ENCODE measurements at regions not wholly inside any gene's neighbourhood (a gene's known extent, or its start where the extent isn't known, plus 50 kb on each side); places are given as distances from the start of the nearest gene placed in this dataset.

DNA sequence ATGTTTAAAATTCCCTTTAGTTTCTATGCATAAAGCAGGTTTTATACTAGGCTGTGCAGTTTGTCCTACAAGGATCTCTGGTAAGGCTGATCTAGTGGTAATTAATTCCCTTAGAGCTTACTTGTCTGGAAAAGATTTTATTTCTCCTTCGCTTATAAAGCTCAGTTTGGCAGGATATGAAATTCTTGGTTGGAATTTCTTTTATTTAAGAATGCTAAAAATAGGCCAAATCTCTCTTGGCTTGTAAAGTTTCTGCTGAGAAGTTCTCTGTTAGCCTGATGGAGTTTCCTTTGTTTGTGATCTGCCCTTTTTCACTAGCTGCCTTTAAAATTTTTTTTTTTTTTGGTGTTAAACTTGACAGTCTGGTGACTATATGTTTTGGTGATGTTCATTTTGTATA is 237.1 kb upstream of the TLE4 start:
- no peak for DNase-seq
- TF ChIP-seq, protein P1, sequence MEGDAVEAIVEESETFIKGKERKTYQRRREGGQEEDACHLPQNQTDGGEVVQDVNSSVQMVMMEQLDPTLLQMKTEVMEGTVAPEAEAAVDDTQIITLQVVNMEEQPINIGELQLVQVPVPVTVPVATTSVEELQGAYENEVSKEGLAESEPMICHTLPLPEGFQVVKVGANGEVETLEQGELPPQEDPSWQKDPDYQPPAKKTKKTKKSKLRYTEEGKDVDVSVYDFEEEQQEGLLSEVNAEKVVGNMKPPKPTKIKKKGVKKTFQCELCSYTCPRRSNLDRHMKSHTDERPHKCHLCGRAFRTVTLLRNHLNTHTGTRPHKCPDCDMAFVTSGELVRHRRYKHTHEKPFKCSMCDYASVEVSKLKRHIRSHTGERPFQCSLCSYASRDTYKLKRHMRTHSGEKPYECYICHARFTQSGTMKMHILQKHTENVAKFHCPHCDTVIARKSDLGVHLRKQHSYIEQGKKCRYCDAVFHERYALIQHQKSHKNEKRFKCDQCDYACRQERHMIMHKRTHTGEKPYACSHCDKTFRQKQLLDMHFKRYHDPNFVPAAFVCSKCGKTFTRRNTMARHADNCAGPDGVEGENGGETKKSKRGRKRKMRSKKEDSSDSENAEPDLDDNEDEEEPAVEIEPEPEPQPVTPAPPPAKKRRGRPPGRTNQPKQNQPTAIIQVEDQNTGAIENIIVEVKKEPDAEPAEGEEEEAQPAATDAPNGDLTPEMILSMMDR (IDR thresholded peaks at IDR 0.05), result no peak
- no peak for TF ChIP-seq POLR2A (IDR thresholded peaks at IDR 0.05)
- Histone ChIP-seq H3K4me3 (replicated peaks in 1 of 3) (no peak overlapping the region), H3K27ac (no peak overlapping the region), H3K9me3 (no peaks in the 10 kb centered on the region), H3K4me1 (no peaks in the 10 kb centered on the region), H3K27me3 (no peaks in the 10 kb centered on the region), H3K36me3 (no peaks in the 10 kb centered on the region)
- 65 to 78% methylated on average over 1 of the region's 1 CpG for WGBS, 2 donors
- intact Hi-C loops (cut with DNase I), result no loop called here

DNA sequence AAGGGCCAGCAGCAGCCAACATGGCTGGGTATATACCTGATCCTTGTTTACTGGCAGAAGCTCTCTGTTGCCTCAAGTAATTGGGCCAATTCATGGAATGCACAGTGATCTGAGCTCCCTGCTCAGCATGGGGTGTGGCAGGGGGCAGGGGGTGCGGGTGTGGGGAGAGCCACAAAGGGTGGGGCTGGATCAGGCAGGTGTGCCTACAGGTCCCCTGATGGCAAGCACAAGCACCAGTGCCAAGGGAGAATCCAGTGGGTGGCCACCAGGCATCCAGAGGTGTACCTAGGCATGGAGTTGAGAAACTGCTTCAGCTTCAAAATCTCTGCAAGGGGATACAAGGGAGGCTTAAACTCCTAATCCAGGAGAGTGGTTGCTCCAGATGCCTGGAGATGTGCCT is 235.8 kb upstream of the TLE4 start:
- intact Hi-C loops (cut with DNase I), result no loop called here

DNA sequence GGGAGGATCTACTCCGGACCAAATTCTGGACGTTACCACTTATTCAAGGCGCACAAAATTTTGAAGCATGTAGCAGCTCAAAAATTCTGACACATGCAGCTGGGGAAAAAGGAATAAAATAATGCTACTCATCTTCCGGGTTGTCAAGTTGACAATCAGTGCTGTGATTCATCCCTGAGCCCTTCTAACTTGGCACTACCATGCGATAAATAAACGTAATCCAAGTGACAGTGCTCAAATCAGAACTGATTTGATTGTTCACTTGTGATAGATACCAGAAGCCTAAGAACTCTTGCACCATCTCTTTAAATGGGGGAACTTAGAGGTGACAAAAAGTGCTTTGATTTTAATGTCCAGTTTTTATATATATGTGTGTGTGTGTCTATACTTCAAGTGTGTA is 230.2 kb upstream of the TLE4 start:
- Histone ChIP-seq H3K4me3 (replicated peaks in 1 of 3) (no peak overlapping the region), H3K27ac (no peak overlapping the region), H3K9me3 (no peaks in the 10 kb centered on the region), H3K4me1 (no peaks in the 10 kb centered on the region), H3K36me3 (no peaks in the 10 kb centered on the region), H3K27me3 (no peaks in the 10 kb centered on the region)
- no peak for DNase-seq
- intact Hi-C loops (cut with DNase I), result no loop called here
- WGBS, 2 donors, result 93% methylated on average over 6 of the region's 6 CpGs
- no peak for TF ChIP-seq POLR2A (IDR thresholded peaks at IDR 0.05)
- TF ChIP-seq, protein P1 (IDR thresholded peaks at IDR 0.05), result no peak

More for the DNA sequence above, 235.8 kb upstream of the TLE4 start:
- 87 to 100% methylated on average over 1 of the region's 1 CpG for WGBS, 2 donors
- Histone ChIP-seq H3K9me3 (no peaks in the 10 kb centered on the region), H3K4me1 (no peaks in the 10 kb centered on the region), H3K27ac (no peak overlapping the region), H3K27me3 (no peaks in the 10 kb centered on the region), H3K36me3 (no peaks in the 10 kb centered on the region), H3K4me3 (replicated peaks in 1 of 3) (no peak overlapping the region)
- TF ChIP-seq POLR2A (IDR thresholded peaks at IDR 0.05), result no peak
- TF ChIP-seq, protein P1 (IDR thresholded peaks at IDR 0.05), result no peak
- DNase-seq, result no peak

DNA sequence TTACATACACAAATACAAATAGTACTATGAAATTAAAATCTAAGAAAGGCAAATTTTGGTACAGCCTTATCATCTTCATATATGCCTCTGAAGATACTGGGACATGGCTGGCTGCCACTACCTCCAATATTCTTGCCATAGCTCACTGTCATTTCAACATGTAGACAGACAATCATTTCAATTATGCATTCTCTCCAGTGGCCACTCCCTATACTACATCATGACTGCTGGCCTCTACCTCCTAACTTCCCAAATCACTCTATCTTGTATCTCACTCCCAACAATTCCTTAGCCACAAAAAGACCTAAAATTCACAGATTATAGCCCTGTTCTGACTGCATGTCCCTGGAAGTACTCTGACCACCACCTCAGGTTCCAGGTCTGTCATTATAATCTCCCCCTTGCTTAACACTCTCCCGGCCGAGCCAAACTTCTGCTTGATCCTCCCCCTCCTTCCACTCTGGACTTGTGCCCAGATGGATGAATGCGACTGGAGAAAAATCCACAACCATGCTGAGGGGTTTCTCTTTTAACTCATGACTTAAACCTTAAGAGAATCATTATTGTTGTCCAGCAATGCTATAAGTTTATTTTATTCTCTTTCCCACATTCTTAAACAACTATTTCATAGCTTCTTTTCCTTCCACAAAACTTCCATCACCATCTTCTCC is 225.3 kb upstream of the TLE4 start:
- H3K9me3 ChIP-seq, result no peaks in the 10 kb centered on the region
- no peaks in the 10 kb centered on the region for H3K4me1 ChIP-seq
- no peak overlapping the region for H3K27ac ChIP-seq
- H3K27me3 ChIP-seq, result no peaks in the 10 kb centered on the region
- no peaks in the 10 kb centered on the region for H3K36me3 ChIP-seq
- H3K4me3 ChIP-seq (replicated peaks in 1 of 3), result no peak overlapping the region
- no peak for DNase-seq
- WGBS, 2 donors, result 11 to 14% methylated on average over 3 of the region's 3 CpGs
- intact Hi-C loops (cut with DNase I), result no loop called here
- TF ChIP-seq POLR2A (IDR thresholded peaks at IDR 0.05), result no peak
- TF ChIP-seq, protein P1 (IDR thresholded peaks at IDR 0.05), result no peak

DNA sequence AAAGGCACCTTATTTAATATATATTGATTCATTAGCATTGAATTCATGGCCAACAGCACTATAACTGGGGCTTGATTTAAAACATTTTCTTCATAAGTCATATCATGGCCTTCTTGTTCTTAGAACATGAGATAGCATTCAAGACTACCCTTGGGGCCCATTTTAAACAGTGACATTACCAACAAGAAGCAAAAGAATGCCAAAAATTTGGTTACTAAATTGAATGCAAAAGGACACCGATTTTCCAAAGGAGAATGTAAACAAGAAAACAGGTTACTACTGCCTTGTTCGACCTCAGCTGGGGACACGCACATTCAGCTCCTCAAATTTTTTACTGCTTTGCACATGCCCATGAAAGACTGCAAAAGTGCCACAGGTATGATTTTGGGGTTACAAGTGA is 219.4 kb upstream of the TLE4 start:
- H3K27me3 ChIP-seq, result no peaks in the 10 kb centered on the region
- intact Hi-C loops (cut with DNase I), result no loop called here
- H3K9me3 ChIP-seq, result no peaks in the 10 kb centered on the region
- 64 to 65% methylated on average over 3 of the region's 3 CpGs for WGBS, 2 donors
- H3K4me1 ChIP-seq, result no peaks in the 10 kb centered on the region
- H3K4me3 ChIP-seq (replicated peaks in 1 of 3), result no peak overlapping the region
- DNase-seq, result no peak
- no peak overlapping the region for H3K27ac ChIP-seq
- TF ChIP-seq POLR2A (IDR thresholded peaks at IDR 0.05), result no peak
- TF ChIP-seq, protein P1 (IDR thresholded peaks at IDR 0.05), result no peak
- H3K36me3 ChIP-seq, result no peaks in the 10 kb centered on the region

Measured in thyroid gland (tissue), 4 donors.